ENCODE measurements at regions not wholly inside any gene's neighbourhood (a gene's known extent, or its start where the extent isn't known, plus 50 kb on each side); places are given as distances from the start of the nearest gene placed in this dataset.

DNA sequence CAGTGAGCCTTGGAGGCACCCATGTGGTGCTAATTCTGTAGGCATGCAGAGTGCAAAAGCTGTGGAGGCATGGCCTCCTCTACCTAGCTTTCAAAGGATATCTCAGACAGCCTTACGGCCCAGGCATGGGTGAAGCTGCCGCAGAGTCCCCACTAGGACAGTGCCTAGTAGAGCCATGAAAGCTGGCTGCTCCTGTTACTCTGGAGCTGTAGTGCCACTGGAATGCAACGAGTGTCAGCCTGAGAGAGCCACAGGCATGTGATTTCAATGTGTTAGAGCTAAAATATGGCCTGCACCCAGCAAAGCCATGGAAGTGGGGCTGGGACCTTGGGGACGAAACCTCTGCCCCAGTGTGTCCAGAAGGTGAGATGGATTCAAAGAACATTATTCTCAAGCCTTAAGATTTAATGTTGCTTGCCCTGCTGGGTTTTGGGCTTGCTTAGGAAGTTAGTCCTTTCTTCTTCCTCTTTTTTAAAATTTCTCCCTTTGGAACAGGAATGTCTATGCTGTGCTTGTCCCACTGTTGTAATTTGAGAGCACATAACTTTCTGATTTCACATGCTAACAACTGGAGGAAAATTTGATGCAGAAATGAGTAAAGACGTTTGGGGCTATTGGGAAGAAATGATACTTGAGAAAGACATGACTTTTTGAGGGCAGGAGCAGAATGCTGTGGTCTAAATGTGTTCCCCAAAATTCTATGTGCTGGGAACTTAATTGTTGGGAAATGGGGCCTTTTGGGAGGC lies 298.4 kb downstream of the PSAT1 start:
- DNase-seq (ENCODE audit: low read depth in 4 of 4, low spot score in 3 of 4): no peak

DNA sequence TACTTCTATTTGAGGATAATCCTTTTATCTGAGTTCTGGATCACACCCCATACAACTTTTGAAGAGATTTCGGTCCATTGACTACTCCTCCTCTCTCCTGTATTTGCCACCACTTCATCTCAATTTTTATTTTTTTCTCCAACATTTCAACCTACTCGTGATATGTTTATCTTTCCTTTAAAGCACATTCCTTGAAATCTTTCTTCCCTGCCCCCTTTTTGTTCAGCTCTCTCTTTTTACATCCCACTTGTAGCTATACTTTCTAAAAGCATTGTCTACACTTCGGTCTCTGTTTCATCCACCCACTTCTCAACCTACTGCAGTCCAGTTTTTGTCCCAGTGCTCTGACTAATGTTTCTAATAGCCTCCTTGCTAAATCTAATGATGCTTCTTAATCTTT lies 299.4 kb downstream of the PSAT1 start:
- no peak for DNase-seq (ENCODE audit: low read depth in 4 of 4, low spot score in 3 of 4)

DNA sequence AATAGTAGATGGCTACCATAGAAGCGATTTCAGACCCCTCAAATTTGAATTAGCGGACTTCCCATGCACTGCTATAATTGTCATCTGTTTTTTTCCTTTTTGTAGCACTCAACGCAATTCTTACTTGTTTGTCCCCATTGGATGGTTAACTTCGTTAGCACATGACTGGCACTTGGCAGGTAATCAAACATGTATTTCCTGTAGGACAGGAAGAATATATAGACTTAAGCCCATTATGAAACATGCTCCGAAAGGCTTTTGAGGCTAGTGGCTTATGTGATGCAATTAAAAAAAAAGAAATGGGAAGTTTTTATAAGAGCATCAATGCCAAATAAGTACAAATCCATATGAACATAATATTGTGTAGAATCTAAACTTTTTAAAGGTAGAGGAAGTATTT lies 301.2 kb downstream of the PSAT1 start:
- DNase-seq (ENCODE audit: low read depth in 4 of 4, low spot score in 3 of 4): no peak

DNA sequence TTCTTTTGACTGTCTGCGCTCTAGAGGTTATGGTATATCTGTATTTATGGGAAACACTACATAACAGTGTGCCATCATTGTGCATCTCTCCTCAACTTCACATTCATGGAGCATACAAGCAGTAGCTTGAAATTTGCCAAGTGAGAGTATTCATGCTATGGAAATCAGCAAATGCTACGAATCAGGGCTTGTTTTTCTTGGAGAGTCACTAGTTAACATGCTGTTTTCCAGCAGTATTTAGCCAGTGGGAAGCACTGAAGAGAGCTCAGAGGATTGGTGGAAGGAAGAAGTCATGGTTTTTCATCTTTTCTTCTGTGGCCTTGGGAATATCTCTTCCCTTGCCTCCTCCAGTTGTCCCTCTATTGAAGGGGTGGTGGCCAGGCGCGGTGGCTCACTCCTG lies 303.0 kb downstream of the PSAT1 start:
- DNase-seq (ENCODE audit: low read depth in 4 of 4, low spot score in 3 of 4): no peak

DNA sequence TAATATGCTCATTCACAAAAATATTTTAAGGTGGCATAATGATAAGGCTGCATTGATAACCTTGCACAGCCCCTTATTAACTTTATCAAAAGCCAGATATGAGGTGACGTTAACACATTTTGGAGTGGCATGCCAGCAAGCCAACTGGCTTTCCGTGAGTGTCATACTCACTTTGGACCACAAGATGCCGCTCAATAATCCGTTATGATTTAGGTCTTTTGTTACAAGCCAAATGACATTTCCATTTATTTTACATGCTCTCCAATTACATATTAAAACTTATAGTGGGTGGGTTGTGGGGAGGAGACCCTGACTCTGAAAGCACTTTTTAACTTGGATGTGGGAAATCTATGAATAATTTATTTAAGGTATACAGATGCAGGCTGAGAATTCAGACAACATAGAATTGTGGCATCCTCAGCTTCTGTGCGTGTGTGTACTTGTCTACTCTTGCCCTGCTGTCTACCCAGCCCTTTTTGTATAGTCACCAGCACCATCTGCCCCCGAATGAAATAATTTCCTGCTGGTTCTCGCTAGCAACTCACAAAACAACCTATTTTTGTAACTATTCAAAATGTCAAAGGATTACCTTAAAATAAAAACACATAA lies 305.1 kb downstream of the PSAT1 start:
- DNase-seq (ENCODE audit: low read depth in 4 of 4, low spot score in 3 of 4): no peak

DNA sequence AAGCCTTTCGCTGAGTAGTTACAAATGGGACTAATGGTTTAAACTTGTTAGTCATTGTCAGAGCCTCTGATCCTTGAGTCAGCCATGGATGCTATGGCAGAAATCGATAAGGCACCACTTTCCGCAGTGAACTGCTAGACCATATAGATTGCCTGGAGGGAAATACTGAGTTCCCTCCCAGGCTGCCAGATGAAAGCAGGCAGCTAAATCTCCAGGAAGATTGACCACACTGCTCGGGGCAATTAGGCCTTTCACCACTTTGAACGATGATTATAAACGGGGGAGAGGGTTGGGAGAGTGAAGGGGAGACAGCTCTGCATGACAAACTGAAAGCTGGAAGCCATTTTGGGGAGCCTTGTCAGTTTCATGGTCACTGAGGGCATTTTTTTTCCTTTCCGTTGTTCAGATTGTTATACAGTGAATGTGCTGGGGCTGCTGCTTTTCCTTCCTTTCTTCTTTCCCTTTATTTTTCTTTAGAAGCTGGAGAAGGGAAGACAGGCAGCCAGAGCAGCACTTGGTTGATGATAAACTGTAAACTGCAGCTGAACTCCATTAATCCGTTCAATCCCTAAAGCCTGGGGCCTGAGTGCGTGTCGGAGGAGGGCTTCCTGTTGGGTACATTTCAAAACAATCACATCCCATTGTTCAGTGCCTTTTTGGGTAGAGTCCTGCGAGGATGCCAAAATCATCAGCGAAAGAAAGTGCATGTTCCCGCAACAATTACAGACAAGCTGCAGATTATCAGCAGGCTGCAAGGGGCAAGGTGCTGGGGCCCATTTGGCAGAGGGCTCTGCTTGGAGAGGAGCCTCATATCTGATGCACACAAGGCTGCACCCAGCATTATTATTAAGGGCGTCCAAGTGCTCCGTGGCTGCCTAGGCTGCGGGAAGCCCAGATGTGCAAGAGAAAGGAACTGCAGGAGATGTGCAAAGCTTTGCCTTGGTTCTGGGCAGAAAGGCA lies 308.4 kb downstream of the PSAT1 start:
- peak in 2 of 4 donors; percentile 22 to 36 for DNase-seq (ENCODE audit: low read depth in 4 of 4, low spot score in 3 of 4)

DNA sequence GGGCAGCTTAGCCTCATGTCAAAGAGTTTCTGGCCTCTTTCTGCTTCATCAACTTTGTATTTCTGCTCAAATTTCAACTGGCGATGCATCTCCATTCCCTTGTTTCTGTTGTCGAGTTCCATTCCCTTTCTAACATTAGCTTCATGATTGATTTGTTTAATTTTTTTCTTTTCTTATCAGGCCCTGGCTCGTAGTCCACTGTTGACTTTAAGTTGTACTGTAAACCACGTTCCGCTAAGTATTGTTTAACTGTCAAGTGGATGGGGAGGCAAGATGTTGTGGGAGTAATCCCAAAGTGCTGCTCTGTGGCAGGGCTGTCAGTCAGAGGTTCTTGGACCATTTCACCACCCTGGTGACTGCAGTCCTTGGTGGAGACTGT lies 309.1 kb downstream of the PSAT1 start:
- DNase-seq (ENCODE audit: low read depth in 4 of 4, low spot score in 3 of 4): peak; percentile 2 to 51 (median 42)

DNA sequence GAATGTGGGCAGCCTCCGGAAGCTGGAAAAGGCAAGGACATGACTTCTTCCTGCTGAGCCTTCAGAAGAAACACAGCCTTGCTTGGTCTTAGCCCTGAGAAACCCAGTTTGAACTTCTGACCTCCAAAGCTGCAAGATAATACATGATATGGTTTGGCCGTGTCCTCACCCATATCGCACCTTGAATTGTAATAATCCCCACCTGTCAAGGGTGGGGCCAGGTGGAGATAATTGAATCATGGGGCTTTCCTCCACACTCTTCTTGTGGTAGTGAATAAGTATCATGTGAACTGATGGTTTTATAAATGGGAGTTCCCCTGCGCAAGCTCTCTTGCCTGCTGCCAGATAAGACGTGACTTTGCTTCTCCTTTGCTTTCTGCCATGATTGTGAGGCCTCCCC lies 310.9 kb downstream of the PSAT1 start:
- no peak for DNase-seq (ENCODE audit: low read depth in 4 of 4, low spot score in 3 of 4)

DNA sequence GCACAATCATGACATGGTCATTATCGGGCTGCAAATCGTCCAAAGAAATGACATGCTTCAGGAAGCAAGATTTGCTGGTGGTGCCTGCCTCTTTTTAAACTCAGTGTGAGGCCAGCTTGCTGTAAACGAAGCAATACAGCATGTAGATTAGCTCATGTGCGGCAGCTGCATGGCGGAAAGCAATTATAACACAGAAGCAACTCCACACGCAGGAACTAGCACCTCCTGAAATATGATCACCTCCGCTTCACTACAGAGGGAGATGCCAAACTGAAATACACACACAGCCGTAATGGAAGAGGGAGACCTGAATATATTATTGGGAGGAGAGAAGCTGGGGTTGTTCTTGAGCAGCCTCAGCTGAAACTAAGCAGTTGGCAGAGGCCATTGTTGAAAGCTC lies 312.5 kb downstream of the PSAT1 start:
- DNase-seq (ENCODE audit: low read depth in 4 of 4, low spot score in 3 of 4): no peak

DNA sequence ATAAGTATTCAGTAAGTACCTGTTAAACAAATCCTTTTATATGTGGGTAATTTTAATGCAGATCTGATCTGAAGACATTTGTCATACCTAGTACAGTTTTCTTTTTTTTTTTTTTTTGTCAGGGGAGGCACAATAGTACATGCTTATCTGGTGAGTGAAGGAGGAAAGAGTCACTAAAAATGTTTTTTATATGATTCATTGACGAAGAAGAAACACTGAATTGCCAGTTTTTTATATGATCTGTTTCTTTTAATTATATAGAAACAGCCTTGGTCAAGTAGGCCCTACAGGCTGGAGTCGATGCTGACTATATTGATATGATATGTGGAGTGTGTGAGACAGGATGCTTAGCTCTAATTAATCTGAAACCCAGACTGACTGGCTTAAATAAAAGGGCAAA lies 315.2 kb downstream of the PSAT1 start:
- no peak for DNase-seq (ENCODE audit: low read depth in 4 of 4, low spot score in 3 of 4)

DNA sequence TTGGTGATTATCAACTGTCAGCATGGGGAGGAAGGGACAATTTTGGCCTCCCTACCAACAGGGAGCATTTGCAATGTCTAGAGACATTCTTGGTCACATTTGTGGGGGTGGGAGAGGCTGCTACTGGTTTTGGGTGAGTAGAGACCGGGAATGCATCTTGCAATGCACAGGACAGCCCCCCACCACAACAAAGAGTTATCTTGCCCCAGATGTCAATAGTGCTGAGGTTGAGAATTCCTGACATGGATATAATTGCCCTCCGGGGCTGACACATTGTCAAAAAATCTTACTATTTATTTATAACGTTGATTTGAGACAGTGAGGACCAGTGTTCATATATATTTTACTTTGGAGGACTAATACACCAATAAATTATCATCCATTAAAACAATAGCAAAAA lies 316.1 kb downstream of the PSAT1 start:
- no peak for DNase-seq (ENCODE audit: low read depth in 4 of 4, low spot score in 3 of 4)

DNA sequence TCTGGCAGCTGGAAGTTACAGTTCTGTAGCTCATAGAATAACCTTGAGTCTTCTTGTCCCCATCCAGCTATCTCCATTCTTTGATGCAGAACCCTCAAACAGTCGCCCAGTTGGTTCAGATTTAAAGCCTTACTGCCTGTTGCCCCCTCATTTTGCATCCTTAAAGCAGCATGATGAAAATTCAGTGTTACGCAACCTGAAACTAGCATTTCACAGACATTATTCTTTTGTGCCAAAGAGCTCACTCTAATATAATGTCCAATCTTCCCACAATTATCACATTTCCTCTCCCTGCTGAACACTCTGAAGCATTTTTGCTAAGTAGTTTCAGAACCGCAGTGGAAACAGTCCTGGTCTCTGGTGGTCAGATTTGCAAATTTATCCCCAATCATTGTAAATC lies 318.0 kb downstream of the PSAT1 start:
- no peak for DNase-seq (ENCODE audit: low read depth in 4 of 4, low spot score in 3 of 4)

DNA sequence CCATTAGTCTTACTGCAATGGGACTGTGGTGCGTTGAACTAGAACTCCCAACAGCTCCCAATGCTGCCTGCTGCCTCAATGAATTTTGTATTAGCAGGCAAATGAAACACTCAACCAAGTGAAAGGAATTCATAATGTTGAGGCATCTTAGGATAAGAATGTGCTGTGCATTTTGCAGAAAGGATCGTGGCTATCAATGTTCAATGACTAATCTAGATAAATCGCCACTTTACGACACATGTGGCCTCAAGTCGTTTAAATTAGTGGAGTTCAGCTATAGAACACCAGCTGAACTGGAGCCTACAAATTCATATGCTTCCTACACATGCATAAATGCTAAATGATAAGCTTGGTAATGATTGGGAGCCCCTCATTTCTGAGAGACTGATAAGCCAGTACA lies 318.4 kb downstream of the PSAT1 start:
- DNase-seq (ENCODE audit: low read depth in 4 of 4, low spot score in 3 of 4): no peak

DNA sequence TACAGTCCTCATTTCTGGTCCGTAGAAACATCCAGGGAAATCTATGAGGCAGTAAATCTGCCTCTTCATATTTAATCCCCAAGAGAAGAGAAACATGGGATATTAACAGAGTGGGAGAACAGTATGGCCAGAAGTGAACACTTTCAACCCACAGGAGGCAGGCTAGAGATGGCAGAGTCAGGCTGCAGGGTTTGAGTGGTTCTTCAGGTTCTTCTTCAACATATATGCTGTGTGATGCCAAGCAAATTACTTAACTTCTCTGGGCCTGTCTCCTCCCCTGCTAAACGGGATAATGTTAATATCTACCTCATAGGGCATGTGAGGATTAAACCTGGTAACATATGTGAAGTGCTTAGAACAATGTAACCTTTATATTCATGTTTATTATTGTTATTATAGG lies 321.8 kb downstream of the PSAT1 start:
- DNase-seq (ENCODE audit: low read depth in 4 of 4, low spot score in 3 of 4): no peak

DNA sequence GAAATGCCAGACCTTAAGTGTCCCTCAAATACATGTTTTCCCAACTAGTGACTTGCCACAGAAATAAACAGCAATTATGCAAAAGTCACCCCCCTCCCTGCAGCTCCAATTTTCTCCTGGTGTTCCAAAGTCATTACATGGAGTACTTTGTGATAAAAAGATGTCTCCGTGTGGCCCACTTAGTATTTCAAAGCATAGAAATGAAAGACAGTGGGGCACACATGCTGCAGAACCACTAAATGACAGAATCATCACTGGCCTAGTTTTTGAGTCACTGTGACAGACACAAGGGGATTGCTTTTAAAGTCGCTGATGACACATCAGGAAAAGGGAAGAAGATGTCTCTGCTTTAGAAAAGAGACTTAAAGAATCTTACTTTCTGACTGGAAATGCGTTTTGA lies 323.4 kb downstream of the PSAT1 start:
- DNase-seq (ENCODE audit: low read depth in 4 of 4, low spot score in 3 of 4): no peak

DNA sequence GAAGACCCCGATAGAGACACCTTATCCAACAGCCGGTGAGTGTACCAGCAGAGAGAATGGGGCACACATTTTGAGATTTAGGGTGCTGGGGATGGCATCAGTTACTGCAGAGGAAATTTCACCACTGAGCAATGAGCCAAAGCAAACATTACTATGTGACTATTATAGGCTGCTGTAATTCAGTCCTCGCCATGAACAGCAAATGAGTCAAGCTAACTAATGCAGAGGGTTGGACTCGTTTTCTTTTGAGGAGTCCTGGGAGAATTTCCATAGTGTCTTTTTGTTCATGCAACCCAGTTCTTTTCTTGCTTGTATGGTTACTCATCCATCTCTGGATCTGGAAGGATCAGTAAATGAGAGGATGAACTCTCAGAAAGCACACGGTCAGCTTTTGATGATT lies 323.8 kb downstream of the PSAT1 start:
- no peak for DNase-seq (ENCODE audit: low read depth in 4 of 4, low spot score in 3 of 4)

DNA sequence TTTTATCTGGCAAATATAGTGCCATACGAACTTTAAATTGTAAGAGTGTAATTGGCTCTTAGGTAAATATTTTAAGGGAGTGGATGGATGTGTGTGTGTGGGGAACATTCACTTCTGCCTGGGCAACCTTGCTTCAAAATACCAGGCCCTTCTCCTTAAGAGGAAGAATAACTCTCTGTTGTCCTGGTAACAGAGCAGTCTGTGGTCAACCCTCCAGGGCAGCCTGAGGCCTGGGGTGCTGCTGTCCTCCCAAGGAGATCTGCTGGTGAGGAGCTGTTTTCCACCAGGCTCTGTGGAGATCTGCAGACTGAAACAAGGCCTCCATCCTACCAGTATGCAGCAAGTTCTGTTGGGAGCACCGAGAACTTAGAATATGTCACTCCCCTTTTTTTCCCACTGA lies 325.2 kb downstream of the PSAT1 start:
- DNase-seq (ENCODE audit: low read depth in 4 of 4, low spot score in 3 of 4): no peak

DNA sequence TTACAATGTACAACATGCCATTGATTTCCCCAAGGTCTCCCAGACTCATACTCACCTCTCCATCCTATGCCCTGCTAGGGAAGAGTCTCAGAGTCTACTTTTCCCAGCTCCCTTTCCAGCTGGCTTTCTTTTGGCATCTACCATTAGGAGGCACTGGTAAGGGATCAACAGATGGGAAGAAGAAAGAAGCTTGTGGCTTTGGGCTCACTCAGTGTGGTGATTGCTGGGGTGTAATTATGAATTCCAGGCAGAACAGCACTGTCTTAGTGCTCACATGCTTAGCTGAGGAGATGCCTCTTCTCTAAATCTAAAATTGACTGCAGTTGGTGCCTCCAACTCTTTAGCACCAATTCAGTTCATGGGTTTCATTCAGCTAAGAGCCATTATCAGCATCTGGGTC lies 330.0 kb downstream of the PSAT1 start:
- DNase-seq (ENCODE audit: low read depth in 4 of 4, low spot score in 3 of 4): no peak

DNA sequence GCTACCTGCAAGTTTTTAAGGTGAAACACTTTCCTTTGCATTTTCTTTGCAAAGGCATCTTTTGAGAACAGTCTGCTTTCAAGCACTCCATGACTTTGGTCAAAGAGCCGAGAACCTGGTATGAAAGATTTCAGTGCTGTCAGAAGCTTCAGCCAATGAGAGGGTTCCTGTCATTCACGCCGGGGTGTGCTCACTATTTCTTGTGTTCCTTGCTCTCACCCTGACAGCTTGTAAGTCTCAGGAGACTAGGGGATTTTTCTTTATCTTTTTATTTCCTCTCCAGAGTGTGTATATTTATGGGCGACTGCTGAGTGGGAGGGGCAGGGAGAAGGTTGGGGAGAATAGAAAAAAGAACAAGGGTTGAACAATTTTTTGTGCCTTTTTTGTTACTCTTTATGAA lies 334.0 kb downstream of the PSAT1 start:
- DNase-seq (ENCODE audit: low read depth in 4 of 4, low spot score in 3 of 4): no peak

DNA sequence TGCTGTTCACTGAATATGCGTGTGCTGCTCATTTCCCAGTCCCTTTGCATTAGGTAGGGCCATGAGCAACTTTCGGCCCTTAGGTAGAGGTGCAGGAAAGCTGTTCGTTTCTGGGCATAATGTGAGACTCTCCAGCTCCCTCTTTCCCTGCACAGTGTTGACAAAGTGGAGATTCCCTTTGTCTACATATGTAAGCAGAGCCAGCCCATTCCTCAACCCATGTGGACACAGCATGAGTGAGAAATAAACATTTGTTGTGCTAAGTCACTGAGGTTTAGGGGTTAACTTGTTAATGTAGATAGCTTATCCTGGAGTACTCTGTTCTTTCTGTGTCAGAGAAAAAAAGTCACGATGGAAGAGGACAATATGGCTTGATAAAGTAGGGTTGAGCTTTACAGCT lies 343.8 kb downstream of the PSAT1 start:
- DNase-seq (ENCODE audit: low read depth in 4 of 4, low spot score in 3 of 4): no peak

DNA sequence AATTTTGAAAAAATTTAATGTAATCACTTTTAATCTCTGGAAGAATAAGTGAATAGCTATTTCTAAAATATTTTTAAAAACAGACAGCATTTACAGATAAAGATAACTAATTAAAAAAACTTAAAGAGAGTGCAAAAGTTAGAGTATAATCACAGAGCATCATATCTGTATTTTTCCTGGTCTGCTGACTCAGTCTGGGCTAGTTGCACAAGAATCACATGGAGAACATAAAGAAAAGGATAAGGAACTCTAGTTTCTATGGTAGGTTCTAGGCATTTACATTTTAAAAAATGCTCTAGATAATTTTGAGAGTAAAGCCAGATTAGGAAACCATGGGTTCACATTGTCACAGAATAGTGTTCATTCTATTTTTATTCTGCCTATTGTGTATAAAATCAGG lies 347.4 kb downstream of the PSAT1 start:
- DNase-seq (ENCODE audit: low read depth in 4 of 4, low spot score in 3 of 4): no peak

DNA sequence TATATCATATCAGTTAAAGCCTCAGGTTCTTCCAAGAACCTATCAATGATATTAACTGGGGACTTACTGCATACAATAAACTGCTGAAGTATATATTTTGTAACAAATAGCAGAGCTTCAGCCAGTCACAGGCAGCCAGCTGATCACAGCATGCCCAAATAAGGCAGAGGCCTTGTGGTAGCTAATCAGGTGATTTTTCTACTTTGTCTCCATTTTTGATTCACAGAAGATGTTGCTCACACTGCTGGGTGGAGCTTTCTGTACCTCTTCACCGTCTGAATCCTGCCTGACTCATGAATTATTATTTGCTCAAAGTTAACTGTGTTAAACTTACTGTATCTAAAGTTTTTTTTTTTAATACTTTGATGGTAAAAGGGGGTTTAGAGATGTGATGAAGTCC lies 357.4 kb downstream of the PSAT1 start:
- DNase-seq (ENCODE audit: low read depth in 4 of 4, low spot score in 3 of 4): no peak

All from left renal pelvis (tissue), 4 donors.